ENCODE measurements at regions not wholly inside any gene's neighbourhood (a gene's known extent, or its start where the extent isn't known, plus 50 kb on each side); places are given as distances from the start of the nearest gene placed in this dataset.

DNA sequence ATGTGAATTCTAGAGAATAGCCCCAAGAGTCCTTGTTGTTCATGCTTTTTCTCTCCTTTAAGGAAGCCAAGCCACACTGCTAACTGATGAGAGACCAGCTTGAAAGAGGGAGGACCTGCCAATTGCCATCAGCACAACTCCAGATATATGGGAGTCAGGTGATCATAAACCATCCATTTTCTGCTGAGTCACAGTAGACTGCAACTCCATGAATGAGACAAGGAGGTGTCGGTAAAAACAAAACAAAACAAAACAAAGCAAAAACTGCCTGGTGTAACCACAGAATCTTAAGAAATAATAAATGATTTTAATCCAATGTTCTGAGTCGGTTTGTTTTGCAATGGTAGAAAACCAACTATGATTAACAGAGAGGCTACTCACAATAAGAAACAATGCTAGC lies 837.3 kb downstream of the PCDH7 start:
- no peaks in the 10 kb centered on the region for H3K36me3 ChIP-seq
- no peak for DNase-seq
- no peaks in the 10 kb centered on the region for H3K9me3 ChIP-seq
- no peak overlapping the region for H3K4me3 ChIP-seq
- TF ChIP-seq POLR2A (IDR thresholded peaks at IDR 0.05): no peak
- TF ChIP-seq, protein P1, sequence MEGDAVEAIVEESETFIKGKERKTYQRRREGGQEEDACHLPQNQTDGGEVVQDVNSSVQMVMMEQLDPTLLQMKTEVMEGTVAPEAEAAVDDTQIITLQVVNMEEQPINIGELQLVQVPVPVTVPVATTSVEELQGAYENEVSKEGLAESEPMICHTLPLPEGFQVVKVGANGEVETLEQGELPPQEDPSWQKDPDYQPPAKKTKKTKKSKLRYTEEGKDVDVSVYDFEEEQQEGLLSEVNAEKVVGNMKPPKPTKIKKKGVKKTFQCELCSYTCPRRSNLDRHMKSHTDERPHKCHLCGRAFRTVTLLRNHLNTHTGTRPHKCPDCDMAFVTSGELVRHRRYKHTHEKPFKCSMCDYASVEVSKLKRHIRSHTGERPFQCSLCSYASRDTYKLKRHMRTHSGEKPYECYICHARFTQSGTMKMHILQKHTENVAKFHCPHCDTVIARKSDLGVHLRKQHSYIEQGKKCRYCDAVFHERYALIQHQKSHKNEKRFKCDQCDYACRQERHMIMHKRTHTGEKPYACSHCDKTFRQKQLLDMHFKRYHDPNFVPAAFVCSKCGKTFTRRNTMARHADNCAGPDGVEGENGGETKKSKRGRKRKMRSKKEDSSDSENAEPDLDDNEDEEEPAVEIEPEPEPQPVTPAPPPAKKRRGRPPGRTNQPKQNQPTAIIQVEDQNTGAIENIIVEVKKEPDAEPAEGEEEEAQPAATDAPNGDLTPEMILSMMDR (IDR thresholded peaks at IDR 0.05): no peak
- no peak for TF ChIP-seq EP300 (IDR thresholded peaks at IDR 0.05)
- TF ChIP-seq POLR2AphosphoS5 (IDR thresholded peaks at IDR 0.05): no peak
- 70 to 83% methylated on average over 2 of the region's 2 CpGs for WGBS, 2 donors
- no peaks in the 10 kb centered on the region for H3K27me3 ChIP-seq
- H3K4me1 ChIP-seq: no peaks in the 10 kb centered on the region
- H3K27ac ChIP-seq: no peak overlapping the region
- no peak for ATAC-seq (ENCODE audit: low FRiP score in 2 of 2)

DNA sequence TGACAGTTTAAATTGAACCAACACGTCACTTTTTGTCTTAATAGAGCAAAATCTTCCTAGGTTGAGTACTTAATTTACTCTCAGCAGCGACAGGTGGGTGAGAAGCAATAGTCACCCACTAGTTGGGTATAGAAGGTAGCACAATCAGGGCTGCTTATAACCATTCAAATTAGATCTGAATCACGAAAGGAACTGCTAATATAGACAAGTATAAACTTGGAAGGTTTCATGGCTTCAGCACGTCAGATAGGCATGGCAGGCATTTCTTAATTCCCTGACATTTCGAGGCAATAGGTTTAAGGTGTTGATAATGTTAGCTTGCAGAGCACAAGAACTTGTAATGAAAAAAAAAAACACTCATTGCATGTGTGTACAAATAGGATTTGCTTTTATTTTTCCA lies 853.4 kb downstream of the PCDH7 start:
- Histone ChIP-seq H3K36me3 (no peaks in the 10 kb centered on the region), H3K4me1 (no peaks in the 10 kb centered on the region), H3K4me3 (no peak overlapping the region), H3K27me3 (no peaks in the 10 kb centered on the region), H3K9me3 (no peaks in the 10 kb centered on the region), H3K27ac (no peak overlapping the region)
- DNase-seq: no peak
- WGBS, 2 donors: 68 to 73% methylated on average over 5 of the region's 5 CpGs
- TF ChIP-seq POLR2AphosphoS5 (IDR thresholded peaks at IDR 0.05): no peak
- TF ChIP-seq EP300 (IDR thresholded peaks at IDR 0.05): no peak
- TF ChIP-seq POLR2A (IDR thresholded peaks at IDR 0.05): no peak
- TF ChIP-seq, protein P1 (IDR thresholded peaks at IDR 0.05): no peak
- no peak for ATAC-seq (ENCODE audit: low FRiP score in 2 of 2)

DNA sequence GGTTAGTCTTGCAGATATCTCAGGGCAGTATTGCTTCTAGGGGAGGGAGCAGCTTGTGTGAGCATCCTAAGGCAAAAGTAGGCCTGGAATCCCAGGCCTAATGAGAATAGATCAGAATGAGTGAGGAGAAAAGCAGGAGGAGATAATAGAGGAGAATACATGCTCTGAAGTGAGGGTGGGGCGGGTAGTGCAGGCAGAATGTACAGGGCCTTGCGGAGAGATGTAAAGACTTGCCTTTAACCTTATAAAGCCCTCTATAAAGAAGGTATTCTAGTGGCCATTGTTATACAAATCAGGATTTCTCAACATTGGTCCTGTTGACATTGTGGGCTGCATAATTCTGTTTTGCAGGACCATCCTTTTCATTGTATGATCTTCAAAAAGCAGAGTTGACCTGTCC lies 855.3 kb downstream of the PCDH7 start:
- ATAC-seq (ENCODE audit: low FRiP score in 2 of 2): no peak
- Histone ChIP-seq H3K36me3 (no peaks in the 10 kb centered on the region), H3K9me3 (no peaks in the 10 kb centered on the region), H3K4me3 (no peak overlapping the region), H3K4me1 (no peaks in the 10 kb centered on the region), H3K27ac (no peak overlapping the region), H3K27me3 (no peaks in the 10 kb centered on the region)
- no peak for TF ChIP-seq POLR2A (IDR thresholded peaks at IDR 0.05)
- TF ChIP-seq EP300 (IDR thresholded peaks at IDR 0.05): no peak
- TF ChIP-seq, protein P1 (IDR thresholded peaks at IDR 0.05): no peak
- no peak for TF ChIP-seq POLR2AphosphoS5 (IDR thresholded peaks at IDR 0.05)
- WGBS, 2 donors: 88 to 94% methylated on average over 2 of the region's 2 CpGs
- no peak for DNase-seq

DNA sequence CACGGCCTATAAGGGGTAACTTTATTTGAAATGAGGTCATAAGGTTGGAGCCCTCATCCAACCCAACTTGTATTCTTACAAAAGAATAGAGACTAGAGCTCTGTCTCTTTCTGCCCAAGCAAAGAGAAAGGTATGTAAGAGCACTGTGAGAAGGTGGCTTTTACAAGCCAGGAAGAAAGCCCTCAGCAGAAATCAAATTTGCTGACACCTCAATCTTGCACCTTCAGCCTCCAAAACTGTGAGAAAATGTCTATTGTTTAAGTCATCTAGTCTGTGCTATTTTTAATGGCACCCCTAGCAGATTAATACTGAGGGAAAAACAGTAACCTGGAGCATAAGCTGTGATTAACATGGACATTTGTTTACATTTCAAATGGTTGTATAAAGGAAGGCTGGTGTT lies 860.7 kb downstream of the PCDH7 start:
- Histone ChIP-seq H3K27me3 (no peaks in the 10 kb centered on the region), H3K36me3 (no peaks in the 10 kb centered on the region), H3K4me1 (no peaks in the 10 kb centered on the region), H3K9me3 (no peaks in the 10 kb centered on the region), H3K27ac (no peak overlapping the region), H3K4me3 (no peak overlapping the region)
- TF ChIP-seq, protein P1 (IDR thresholded peaks at IDR 0.05): no peak
- TF ChIP-seq EP300 (IDR thresholded peaks at IDR 0.05) (no peak), POLR2A (IDR thresholded peaks at IDR 0.05) (no peak), POLR2AphosphoS5 (IDR thresholded peaks at IDR 0.05) (no peak)
- ATAC-seq (ENCODE audit: low FRiP score in 2 of 2): no peak
- DNase-seq: no peak
- 62 to 90% methylated on average over 1 of the region's 1 CpG for WGBS, 2 donors

DNA sequence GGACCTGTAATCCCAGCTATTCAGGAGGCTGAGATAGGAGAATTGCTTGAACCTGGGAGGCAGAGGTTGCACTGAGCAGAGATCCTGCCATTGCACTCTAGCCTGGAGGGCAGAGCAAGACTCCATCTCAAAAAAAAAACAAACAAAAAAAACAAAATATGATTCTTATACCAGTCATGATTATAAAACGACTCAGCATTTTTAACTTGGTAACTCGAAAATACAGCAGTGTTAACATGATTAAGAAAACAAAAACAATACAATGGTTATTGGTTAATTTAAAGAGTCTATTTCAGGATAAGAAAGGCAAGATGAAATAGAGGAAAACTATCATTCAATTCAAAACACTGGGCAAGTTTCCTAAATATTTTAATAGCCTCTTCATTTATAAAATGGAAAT lies 865.3 kb downstream of the PCDH7 start:
- TF ChIP-seq, protein P1 (IDR thresholded peaks at IDR 0.05): no peak
- TF ChIP-seq POLR2AphosphoS5 (IDR thresholded peaks at IDR 0.05) (no peak), EP300 (IDR thresholded peaks at IDR 0.05) (no peak), POLR2A (IDR thresholded peaks at IDR 0.05) (no peak)
- WGBS, 2 donors: 62 to 76% methylated on average over 2 of the region's 2 CpGs
- H3K9me3 ChIP-seq: no peaks in the 10 kb centered on the region
- no peak overlapping the region for H3K27ac ChIP-seq
- no peaks in the 10 kb centered on the region for H3K27me3 ChIP-seq
- H3K4me1 ChIP-seq: no peaks in the 10 kb centered on the region
- H3K36me3 ChIP-seq: no peaks in the 10 kb centered on the region
- no peak overlapping the region for H3K4me3 ChIP-seq
- ATAC-seq (ENCODE audit: low FRiP score in 2 of 2) (no peak), DNase-seq (no peak)
